Endothelial cell of umbilical vein (primary cell): ENCODE measurements at regions not wholly inside any gene's neighbourhood (a gene's known extent, or its start where the extent isn't known, plus 50 kb on each side); places are given as distances from the start of the nearest gene placed in this dataset.

ENCODE experiments used
- BruUV-seq: library from RNA; stranded (reverse); fragments of 400-500 nt; replicated peaks from 2 replicates; lab custom pipeline; 2021; lab: Mats Ljungman, UMichigan
- CTCF ChIA-PET: fragments of 300-600, 350-600 bp; sonication (Branson Sonifier 250); formaldehyde crosslinking; loops from one replicate; lab custom pipeline; 2021; ENCODE audit warnings: antibody characterized with exemption, inconsistent platforms; lab: Charles Lee
- POLR2A ChIA-PET: fragments of 300-600, 350-600 bp; sonication (Branson Sonifier 250); formaldehyde crosslinking; loops from one replicate; lab custom pipeline; 2021; ENCODE audit warnings: antibody characterized with exemption, inconsistent platforms; lab: Charles Lee
- DNase-seq: peaks from one replicate; pipeline ENCODE4 v3.0.0-alpha.2; 2011; ENCODE audit warnings: low read depth, low spot score
- FAIRE-seq: peaks from 2 replicates; lab custom pipeline; 2011; peaks lifted over from hg19 to GRCh38; lab: Jason Lieb, UNC
- H2AFZ ChIP-seq: 2 replicates; pipeline ENCODE4 v1.6.0; 2012; ENCODE audit warnings: low read depth, low read length, control low read depth, inconsistent platforms
- H3K27ac ChIP-seq: 2 replicates; pipeline ENCODE4 v1.5.1; 2011; ENCODE audit warnings: low read depth, mild to moderate bottlenecking, control low read depth, low read length, moderate library complexity; ENCODE audit not compliant: insufficient read depth
- H3K27me3 ChIP-seq, 2 experiments: 2 replicates each; pipeline versions ENCODE4 v1.6.0 to v1.6.1; 2011; ENCODE audit warnings: low read length in 2 of 2, mixed read lengths in 1 of 2; ENCODE audit not compliant: control insufficient read depth in 2 of 2, insufficient read depth in 2 of 2
- H3K36me3 ChIP-seq, 2 experiments: 2 replicates in 1 of 2; 3 replicates in 1 of 2; pipeline ENCODE4 v1.5.1; 2011; ENCODE audit warnings: low read length in 2 of 2, mild to moderate bottlenecking in 1 of 2, moderate library complexity in 1 of 2; ENCODE audit not compliant: control insufficient read depth in 2 of 2, insufficient read depth in 2 of 2; ENCODE audit errors: extremely low read depth in 1 of 2
- H3K4me1 ChIP-seq: 3 replicates; pipeline ENCODE4 v1.5.1; 2011; ENCODE audit warnings: mild to moderate bottlenecking, low read length; ENCODE audit not compliant: control insufficient read depth, insufficient read depth; ENCODE audit errors: extremely low read depth
- H3K4me2 ChIP-seq: 2 replicates; pipeline ENCODE4 v1.6.1; 2011; ENCODE audit warnings: low read length, control low read depth, mixed read lengths; ENCODE audit not compliant: insufficient read depth
- H3K4me3 ChIP-seq, 3 experiments: fragments of 200-600 bp in 1 of 3; sonication (generic), shearing (Covaris generic) in 1 of 3; replicated peaks in 1 of 3; 2 replicates each; pipeline ENCODE4 v1.5.1; 2011 to 2016; ENCODE audit warnings: control low read depth in 3 of 3, low read length in 3 of 3, mild to moderate bottlenecking in 2 of 3, inconsistent platforms in 1 of 3, low read depth in 1 of 3, moderate library complexity in 1 of 3; ENCODE audit not compliant: insufficient read depth in 1 of 3
- H3K79me2 ChIP-seq: 2 replicates; pipeline ENCODE4 v1.6.0; 2012; ENCODE audit warnings: low read length, inconsistent platforms; ENCODE audit not compliant: control insufficient read depth, insufficient read depth
- H3K9ac ChIP-seq: replicated peaks from 2 replicates; pipeline ENCODE3; 2011; ENCODE audit warnings: low read length, control low read depth; ENCODE audit not compliant: insufficient read depth; ENCODE audit errors: extremely low read depth
- H3K9me1 ChIP-seq: replicated peaks from 3 replicates; pipeline ENCODE4 v1.6.0; 2011; ENCODE audit warnings: mild to moderate bottlenecking, low read length; ENCODE audit not compliant: control insufficient read depth, insufficient read depth; ENCODE audit errors: extremely low read depth
- H3K9me3 ChIP-seq: replicated peaks from 2 replicates; pipeline ENCODE4 v1.5.1; 2012; ENCODE audit warnings: low read length, inconsistent platforms; ENCODE audit not compliant: control insufficient read depth, insufficient read depth
- H4K20me1 ChIP-seq: replicated peaks from 2 replicates; pipeline ENCODE3; 2011; ENCODE audit warnings: mild to moderate bottlenecking, low read length; ENCODE audit not compliant: control insufficient read depth, insufficient read depth; ENCODE audit errors: extremely low read depth
- CTCF ChIP-seq, 2 donors: IDR thresholded peaks; 1 replicate in 1 of 2; 2 replicates in 1 of 2; pipeline ENCODE4 v1.5.1; 2011; ENCODE audit warnings: low read length in 2 of 2, mild to moderate bottlenecking in 2 of 2, moderate library complexity in 2 of 2, control low read depth in 1 of 2, inconsistent platforms in 1 of 2, low read depth in 1 of 2; ENCODE audit not compliant: insufficient read depth in 1 of 2; ENCODE audit errors: extremely low read depth in 1 of 2
- EZH2 ChIP-seq: IDR thresholded peaks from 2 replicates; pipeline ENCODE4 v1.6.1; 2012; ENCODE audit warnings: borderline replicate concordance, low read depth, mild to moderate bottlenecking, moderate library complexity, low read length, inconsistent platforms; ENCODE audit not compliant: severe bottlenecking
- FOS ChIP-seq: IDR thresholded peaks from 2 replicates; pipeline ENCODE4 v1.6.1; 2011; ENCODE audit warnings: mild to moderate bottlenecking, low read length, moderate library complexity, borderline replicate concordance; ENCODE audit not compliant: insufficient read depth
- GATA2 ChIP-seq: IDR thresholded peaks from 2 replicates; pipeline ENCODE4 v1.7.0; 2011; ENCODE audit warnings: low read depth, mild to moderate bottlenecking, moderate library complexity, mixed read lengths, low read length; ENCODE audit not compliant: insufficient read length, insufficient read depth
- JUN ChIP-seq: IDR thresholded peaks from 2 replicates; pipeline ENCODE4 v1.6.1; 2011; ENCODE audit warnings: borderline replicate concordance, low read depth; ENCODE audit not compliant: insufficient read length, insufficient read depth
- MAX ChIP-seq: IDR thresholded peaks from 2 replicates; pipeline ENCODE4 v1.6.1; 2011; ENCODE audit not compliant: insufficient read depth, insufficient read length
- MYC ChIP-seq: IDR thresholded peaks from one replicate; pipeline ENCODE4 v1.6.1; 2011; ENCODE audit warnings: mild to moderate bottlenecking, low read depth, low read length
- POLR2A ChIP-seq: IDR thresholded peaks from 2 replicates; pipeline ENCODE4 v1.6.1; 2012; ENCODE audit warnings: low read depth, mild to moderate bottlenecking, control low read depth, low read length
- POLR2AphosphoS5 ChIP-seq: IDR thresholded peaks from 2 replicates; pipeline ENCODE4 v1.6.1; 2012; ENCODE audit warnings: low read depth, mild to moderate bottlenecking, control low read depth, low read length, moderate library complexity; ENCODE audit not compliant: insufficient read depth
- dilution Hi-C: fragments of 300-500 bp; cut with MboI; formaldehyde crosslinking; loops from one replicate; pipeline ENCODE4 v1.15.0; 2019; ENCODE audit warnings: low sequenced_read_pairs; ENCODE audit not compliant: extremely low pct_ligation_motif_present
- intact Hi-C: fragments of 100-400 bp; cut with micrococcal nuclease; formaldehyde crosslinking; loops from one replicate; pipeline ENCODE4 v1.10.0; 2022

- FAIRE-seq (no peak), DNase-seq (no peak)
Measured at GRCh38 chr6:156250593-156250992, 526.6 kb upstream of the ARID1B start.

More at GRCh38 chr6:156250593-156250992, 526.6 kb upstream of the ARID1B start:
- CTCF ChIA-PET, result no interaction called here
- Histone ChIP-seq H3K4me1 (no peaks in the 10 kb centered on the region), H3K9me1 (no peaks in the 10 kb centered on the region), H3K27ac (no peak overlapping the region), H3K36me3 (no peaks in the 10 kb centered on the region), H4K20me1 (no peaks in the 10 kb centered on the region), H3K9ac (no peak overlapping the region), H3K27me3 (no peaks in the 10 kb centered on the region), H3K9me3 (no peaks in the 10 kb centered on the region), H3K4me2 (no peak overlapping the region), H2AFZ (no peak overlapping the region), H3K79me2 (no peaks in the 10 kb centered on the region), H3K4me3 (no peak overlapping the region)
- no peak for TF ChIP-seq EZH2
- no peak for TF ChIP-seq GATA2
- no peak for TF ChIP-seq MYC
- TF ChIP-seq FOS, result no peak
- no peak for TF ChIP-seq POLR2AphosphoS5
- TF ChIP-seq JUN, result no peak
- no peak for TF ChIP-seq CTCF (IDR thresholded peaks at IDR 0.05; ENCODE audit: extremely low read depth in 1 of 2, insufficient read depth in 1 of 2, low read depth in 1 of 2, low read length in 2 of 2)
- no peak for TF ChIP-seq MAX
- no peak for TF ChIP-seq POLR2A
- intact Hi-C loops (no loop called here), dilution Hi-C loops (no loop called here)
- BruUV-seq, result no TSS peak
- POLR2A ChIA-PET, result no interaction called here
